Left lung (tissue), 4 donors: ENCODE measurements at regions not wholly inside any gene's neighbourhood (a gene's known extent, or its start where the extent isn't known, plus 50 kb on each side); places are given as distances from the start of the nearest gene placed in this dataset.

Experiments
- ATAC-seq: fragments of 200-7000 bp; cut with Tn5 transposase; one replicate; pipeline ENCODE4 v1.9.1; 2020; ENCODE audit warnings: moderate library complexity
- DNase-seq, 4 donors: peaks; one replicate each; pipeline ENCODE4 v3.0.0-alpha.2; 2013 to 2020
- H3K27ac ChIP-seq, 2 donors: fragments of 200-600 bp; sonication (generic) in 1 of 2; one replicate each; pipeline versions ENCODE4 v1.5.0 to v1.8.0; 2020 to 2021
- H3K27me3 ChIP-seq, 2 donors: fragments of 200-600 bp; sonication (generic) in 1 of 2; one replicate each; pipeline versions ENCODE4 v1.5.0 to v1.8.0; 2020 to 2021
- H3K36me3 ChIP-seq, 2 donors: fragments of 200-600 bp; sonication (generic) in 1 of 2; one replicate each; pipeline versions ENCODE4 v1.5.0 to v1.8.0; 2020 to 2021
- H3K4me1 ChIP-seq, 2 donors: fragments of 200-600 bp; one replicate each; pipeline ENCODE4 v1.8.0; 2021
- H3K4me3 ChIP-seq, 2 donors: fragments of 200-600 bp; sonication (generic) in 1 of 2; one replicate each; pipeline versions ENCODE4 v1.5.0 to v1.8.0; 2020 to 2021; ENCODE audit warnings: mild to moderate bottlenecking in 1 of 2
- H3K9me3 ChIP-seq, 2 donors: fragments of 200-600 bp; sonication (generic) in 1 of 2; one replicate each; pipeline versions ENCODE4 v1.5.0 to v1.8.0; 2020 to 2021
- CTCF ChIP-seq, 2 donors: fragments of 200-600 bp; sonication (generic) in 1 of 2; IDR thresholded peaks; one replicate each; pipeline versions ENCODE4 v1.5.0 to v1.8.0; 2021; ENCODE audit warnings: antibody characterized with exemption in 2 of 2
- intact Hi-C, 2 donors: fragments of 100-400 bp; cut with DNase I; formaldehyde crosslinking; loops; one replicate each; pipeline versions ENCODE4 v1.11.2 to v1.14.2; 2022
- donor health status: DM: no; HTN: yes; CAD: no.
- donor health status: DM: no; HTN: no; CAD: no.

GRCh38 chr16:65185241-65185778 lies 63.4 kb upstream of the CDH11 start:
- Histone ChIP-seq H3K27ac (no peak overlapping the region), H3K27me3 (no peaks in the 10 kb centered on the region), H3K4me1 (no peaks in the 10 kb centered on the region), H3K9me3 (no peaks in the 10 kb centered on the region), H3K36me3 (no peaks in the 10 kb centered on the region), H3K4me3 (no peak overlapping the region)
- DNase-seq: no peak
- no peak for TF ChIP-seq CTCF (IDR thresholded peaks at IDR 0.05)
- intact Hi-C loops: no loop called here
- no peak for ATAC-seq

- Histone ChIP-seq H3K9me3 (no peaks in the 10 kb centered on the region), H3K27ac (peak overlapping the region in 1 of 2 donors; percentile 9)
- peak in 2 of 4 donors; percentile 73 to 81 for DNase-seq
Observed at GRCh38 chr16:65181071-65181561, 59.3 kb upstream of the CDH11 start.

GRCh38 chr16:65178151-65178550 lies 56.3 kb upstream of the CDH11 start:
- Histone ChIP-seq H3K27me3 (no peaks in the 10 kb centered on the region), H3K9me3 (no peaks in the 10 kb centered on the region), H3K4me3 (no peak overlapping the region), H3K36me3 (no peaks in the 10 kb centered on the region), H3K4me1 (no peaks in the 10 kb centered on the region), H3K27ac (no peak overlapping the region)
- no peak for TF ChIP-seq CTCF (IDR thresholded peaks at IDR 0.05)
- ATAC-seq (no peak), DNase-seq (no peak)
- intact Hi-C loops: no loop called here

More at GRCh38 chr16:65181071-65181561, 59.3 kb upstream of the CDH11 start:
- no peak for ATAC-seq
- Histone ChIP-seq H3K36me3 (no peaks in the 10 kb centered on the region), H3K4me3 (no peak overlapping the region), H3K4me1 (no peaks in the 10 kb centered on the region), H3K27me3 (no peaks in the 10 kb centered on the region)
- no peak for TF ChIP-seq CTCF (IDR thresholded peaks at IDR 0.05)
- intact Hi-C loops: no loop called here

GRCh38 chr16:65176603-65177002 lies 54.7 kb upstream of the CDH11 start:
- ATAC-seq (peak; percentile 73), DNase-seq (peak in 3 of 4 donors; percentile 41 to 84 (median 81))
- H3K27ac ChIP-seq: no peak overlapping the region
- no peaks in the 10 kb centered on the region for H3K27me3 ChIP-seq
- intact Hi-C loops: no loop called here
- H3K9me3 ChIP-seq: no peaks in the 10 kb centered on the region
- TF ChIP-seq CTCF (IDR thresholded peaks at IDR 0.05): no peak
- no peaks in the 10 kb centered on the region for H3K4me1 ChIP-seq
- no peaks in the 10 kb centered on the region for H3K36me3 ChIP-seq
- no peak overlapping the region for H3K4me3 ChIP-seq

- intact Hi-C loops: no loop called here
- H3K27me3 ChIP-seq: no peaks in the 10 kb centered on the region
- H3K36me3 ChIP-seq: no peaks in the 10 kb centered on the region
- no peak for TF ChIP-seq CTCF (IDR thresholded peaks at IDR 0.05)
- no peak overlapping the region for H3K27ac ChIP-seq
- no peak overlapping the region for H3K4me3 ChIP-seq
- ATAC-seq (no peak), DNase-seq (no peak)
- no peaks in the 10 kb centered on the region for H3K4me1 ChIP-seq
- no peaks in the 10 kb centered on the region for H3K9me3 ChIP-seq
Observed at GRCh38 chr16:65172356-65172755, 50.5 kb upstream of the CDH11 start.
